SIG-M5 treated with dmso at 0.1 percent for 504 hours (cell line): ENCODE measurements at regions not wholly inside any gene's neighbourhood (a gene's known extent, or its start where the extent isn't known, plus 50 kb on each side); places are given as distances from the start of the nearest gene placed in this dataset.

Experiments
- DNase-seq: peaks from one replicate; lab custom pipeline; 2025; ENCODE audit not compliant: unreplicated experiment; lab: John Stamatoyannopoulos, UW

DNA sequence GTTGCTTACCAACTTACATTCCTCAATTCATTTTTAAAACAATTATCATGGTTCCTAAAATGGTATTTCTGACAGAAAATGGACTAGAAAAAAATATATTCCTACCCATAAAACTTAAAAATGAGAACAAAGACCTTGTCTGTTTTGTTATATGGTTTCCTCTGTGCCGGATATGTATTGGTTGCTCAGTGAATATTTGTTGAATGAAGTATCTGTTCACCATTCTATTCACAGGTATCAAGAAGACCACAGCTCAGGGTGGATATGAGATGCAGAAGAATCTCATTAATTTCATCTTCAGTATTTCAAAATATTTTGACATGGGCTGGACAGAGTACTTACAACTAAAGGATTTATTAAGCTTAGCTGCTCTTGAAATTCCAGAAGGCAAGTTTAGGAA lies 58.1 kb downstream of the TUSC7 start:
- DNase-seq: no peak

DNA sequence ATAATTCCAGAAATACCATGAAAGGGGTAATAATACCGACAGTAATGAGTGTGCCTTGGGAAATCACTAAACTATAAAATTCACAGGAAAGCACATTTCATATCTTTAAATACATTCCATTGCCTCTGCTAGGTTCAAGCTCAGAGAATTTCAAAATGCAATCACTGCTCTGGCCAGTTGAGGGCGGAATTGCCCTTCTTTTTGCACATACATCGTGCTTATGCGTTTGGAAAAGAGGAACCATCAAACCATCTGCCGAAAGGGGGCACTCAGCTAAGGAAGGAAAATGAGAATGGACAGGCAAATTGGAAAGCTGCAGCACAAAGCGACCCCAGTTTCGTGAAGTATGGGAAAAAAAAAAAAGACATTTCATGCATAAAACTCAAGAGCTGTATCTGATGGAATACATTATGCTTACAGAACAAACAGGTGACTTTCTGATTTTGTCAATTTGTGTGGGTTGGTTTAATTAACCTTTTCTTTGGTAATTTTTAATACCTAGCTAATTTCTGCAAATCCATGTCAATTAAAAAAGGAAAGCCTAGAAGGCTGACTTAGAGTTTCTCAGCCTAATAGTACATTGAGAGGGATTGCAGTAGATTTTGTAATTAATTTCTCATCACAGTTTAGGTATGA lies 61.4 kb downstream of the TUSC7 start:
- DNase-seq: peak; percentile 71

DNA sequence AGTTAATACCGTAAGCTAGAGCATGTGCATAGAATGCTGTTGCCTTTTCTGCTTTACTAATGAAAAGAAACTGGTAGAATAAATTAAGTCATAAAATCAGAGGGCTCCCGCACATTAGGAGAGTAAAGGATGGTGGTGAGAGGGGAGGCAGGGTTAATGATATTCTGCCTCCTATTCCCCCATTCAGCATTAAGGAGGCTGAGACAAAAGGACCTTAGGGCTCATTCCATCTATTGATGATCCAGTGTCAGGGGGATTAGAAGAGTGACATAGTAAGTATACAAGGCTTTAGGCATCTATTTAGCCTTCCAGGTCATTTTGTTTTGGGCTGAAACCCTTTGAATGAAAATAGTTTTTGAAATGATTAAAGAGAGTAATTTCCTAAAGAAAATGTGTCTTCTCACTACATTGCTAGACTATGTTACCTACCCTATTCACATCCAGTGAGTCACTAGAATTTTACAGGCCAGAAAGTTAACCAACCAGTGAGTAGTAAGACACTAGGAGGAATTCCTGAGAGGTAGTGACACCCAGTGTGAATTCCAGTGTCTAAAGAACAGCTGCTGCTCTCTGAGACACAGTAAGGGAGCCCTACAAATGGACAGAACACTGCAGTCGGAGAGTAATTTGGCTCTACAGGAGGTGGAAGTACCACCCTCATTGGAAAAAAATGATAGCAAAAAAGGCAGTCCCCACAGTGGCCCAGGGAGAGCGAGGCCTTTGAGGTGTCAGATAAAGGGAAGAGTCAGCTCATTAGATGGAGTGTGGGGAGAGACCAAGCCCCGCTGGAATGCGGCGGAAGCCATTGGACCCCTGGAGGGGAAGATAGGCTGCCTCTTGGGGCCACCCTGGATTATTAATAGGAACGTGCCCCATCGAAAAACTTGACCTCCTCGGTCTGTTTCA lies 67.6 kb downstream of the TUSC7 start:
- DNase-seq: no peak

DNA sequence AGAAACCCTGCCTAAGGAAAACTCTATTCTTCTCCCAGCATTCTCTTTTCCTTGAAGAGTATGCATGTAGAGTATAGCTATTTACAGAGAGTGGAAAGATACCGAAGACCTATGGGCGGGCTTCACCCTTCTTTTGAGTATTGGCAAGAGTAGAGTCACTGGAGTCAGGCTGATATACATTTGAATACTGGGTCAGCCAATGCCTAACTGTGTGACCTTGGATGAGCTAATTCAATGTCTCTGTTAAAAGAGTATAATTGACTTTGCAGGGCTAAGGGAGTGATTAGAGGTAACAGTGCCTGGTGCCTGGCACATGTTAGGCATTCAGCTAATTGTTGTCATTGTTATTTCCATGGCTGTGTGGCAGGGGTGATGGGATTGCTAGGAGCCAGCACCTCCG lies 75.6 kb downstream of the TUSC7 start:
- DNase-seq: no peak

DNA sequence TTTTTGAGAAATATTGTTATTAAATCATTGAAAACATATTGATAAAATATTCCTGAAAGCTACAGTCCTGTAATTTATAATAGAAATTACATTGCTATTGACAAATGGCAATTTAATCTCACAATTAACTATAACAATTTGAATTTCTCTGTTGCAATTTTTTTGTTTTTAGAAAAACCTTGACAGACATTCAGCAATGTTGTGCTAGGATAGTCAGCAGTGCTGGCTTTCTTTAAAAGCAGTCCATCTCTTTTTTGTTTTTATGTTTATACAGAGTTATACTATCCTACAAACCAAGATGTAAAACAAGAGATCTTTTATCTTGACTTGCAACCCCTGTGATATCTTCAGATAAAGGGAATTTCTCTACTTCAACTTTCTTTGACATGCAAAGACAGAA lies 93.1 kb downstream of the TUSC7 start:
- DNase-seq: no peak

DNA sequence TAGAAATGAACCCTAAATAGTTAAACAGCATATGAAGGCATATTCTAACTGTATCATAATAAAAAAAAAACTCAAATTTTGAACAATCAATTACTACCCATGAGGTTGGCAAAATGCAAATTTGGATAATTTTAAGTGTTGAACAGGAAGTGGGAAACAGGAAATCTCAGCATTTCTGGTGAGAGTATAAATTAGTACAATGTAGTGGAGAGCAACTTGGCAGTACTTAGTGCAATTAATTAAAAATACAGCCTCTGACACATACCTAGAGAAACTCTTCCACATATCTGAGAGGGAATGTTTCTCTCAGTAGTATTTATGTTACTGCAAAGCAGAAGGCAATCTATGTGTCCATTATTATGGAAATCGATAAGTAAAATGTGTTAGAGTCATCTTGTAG lies 96.8 kb downstream of the TUSC7 start:
- DNase-seq: no peak

DNA sequence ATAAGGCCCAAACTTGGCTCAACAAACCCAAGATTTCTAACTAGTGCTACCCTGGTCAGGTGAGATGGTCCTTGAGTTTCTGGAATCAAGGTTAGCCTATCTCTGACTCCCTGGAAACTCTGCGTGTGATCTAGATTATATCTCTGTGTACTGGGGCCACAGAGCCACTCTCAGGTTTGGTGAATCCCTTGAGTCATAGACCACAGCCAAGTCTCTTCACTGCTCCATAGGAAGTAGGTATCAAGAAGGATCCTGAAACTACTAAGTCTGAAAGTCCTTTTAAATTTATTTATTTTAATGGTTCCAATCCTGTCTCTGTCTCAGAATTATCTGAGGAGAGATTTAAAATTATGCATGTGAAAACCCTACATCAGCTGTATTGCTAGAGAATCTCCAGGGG lies 99.1 kb downstream of the TUSC7 start:
- peak; percentile 64 for DNase-seq

DNA sequence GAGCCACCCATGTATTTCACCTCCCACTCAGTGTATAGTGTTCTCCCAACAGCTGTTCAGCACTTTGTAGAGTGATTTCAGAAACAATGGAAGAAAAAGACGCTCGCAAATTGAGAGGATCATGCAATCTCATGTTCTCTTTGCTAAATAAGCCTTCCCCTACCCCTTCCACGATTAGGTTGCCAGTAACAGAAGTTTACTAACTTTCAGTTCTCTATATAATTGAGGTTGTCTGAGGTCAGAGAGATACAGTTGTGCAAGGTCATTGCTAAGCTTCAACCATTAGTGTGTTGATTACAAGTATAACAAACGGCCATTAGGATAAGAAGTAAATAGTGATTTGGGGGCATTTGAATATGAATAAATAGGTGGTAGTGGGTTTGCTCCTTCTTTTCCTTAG lies 99.6 kb downstream of the TUSC7 start:
- DNase-seq: peak; percentile 93

DNA sequence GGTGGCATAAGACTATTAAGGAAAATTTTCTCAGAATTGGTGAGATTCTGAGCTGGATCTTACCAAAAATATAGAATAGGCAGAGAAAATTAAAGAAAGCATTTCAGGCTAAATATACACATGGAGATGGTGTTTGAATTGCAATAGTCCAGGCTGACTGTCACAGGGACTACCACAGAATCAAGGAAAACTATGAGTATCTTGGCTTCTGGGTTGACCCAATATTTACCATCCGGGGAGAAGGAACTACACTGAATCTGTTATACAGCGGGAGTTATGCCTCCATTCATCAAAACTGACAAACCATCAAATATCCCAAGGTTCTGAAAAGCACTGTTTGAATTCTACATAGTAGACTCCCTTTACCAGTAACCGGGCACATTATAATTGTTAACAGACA lies 102.2 kb downstream of the TUSC7 start:
- no peak for DNase-seq

DNA sequence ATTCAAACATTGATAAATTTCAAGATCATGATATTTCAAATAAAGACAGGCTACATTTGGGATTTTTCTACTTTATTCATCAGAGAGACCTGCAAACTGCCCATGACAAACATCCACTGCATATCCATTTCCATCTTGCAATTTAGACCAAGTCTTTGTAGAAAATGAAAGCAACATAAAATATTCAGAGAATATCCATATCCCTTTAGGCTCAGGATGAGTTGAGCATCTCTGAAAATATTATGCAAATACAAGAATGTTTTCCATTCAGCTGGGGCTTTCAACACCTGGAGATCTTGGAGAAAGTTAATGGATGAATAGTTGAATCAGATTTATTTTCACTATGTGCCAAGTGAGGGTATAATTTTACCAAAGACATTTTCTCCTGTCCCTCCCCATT lies 103.4 kb downstream of the TUSC7 start:
- DNase-seq: no peak

DNA sequence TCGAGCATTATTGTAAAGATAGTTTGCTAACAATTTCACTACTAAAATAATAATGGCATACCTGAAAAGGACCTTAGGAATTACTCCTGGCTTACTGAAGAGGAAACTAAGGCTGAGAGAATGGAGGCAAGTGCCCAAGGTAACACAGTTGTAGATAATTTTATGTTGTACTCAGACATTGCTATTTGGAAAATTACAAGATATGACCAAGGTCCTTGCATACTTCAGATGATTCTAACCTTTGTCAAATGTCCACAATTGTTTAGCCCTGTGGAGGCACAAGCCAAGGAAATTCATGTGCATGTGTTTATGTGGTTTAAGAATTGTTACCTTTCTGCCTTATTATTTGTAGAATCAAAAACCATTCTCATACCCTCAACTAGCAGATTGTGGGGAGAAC lies 105.7 kb downstream of the TUSC7 start:
- no peak for DNase-seq

DNA sequence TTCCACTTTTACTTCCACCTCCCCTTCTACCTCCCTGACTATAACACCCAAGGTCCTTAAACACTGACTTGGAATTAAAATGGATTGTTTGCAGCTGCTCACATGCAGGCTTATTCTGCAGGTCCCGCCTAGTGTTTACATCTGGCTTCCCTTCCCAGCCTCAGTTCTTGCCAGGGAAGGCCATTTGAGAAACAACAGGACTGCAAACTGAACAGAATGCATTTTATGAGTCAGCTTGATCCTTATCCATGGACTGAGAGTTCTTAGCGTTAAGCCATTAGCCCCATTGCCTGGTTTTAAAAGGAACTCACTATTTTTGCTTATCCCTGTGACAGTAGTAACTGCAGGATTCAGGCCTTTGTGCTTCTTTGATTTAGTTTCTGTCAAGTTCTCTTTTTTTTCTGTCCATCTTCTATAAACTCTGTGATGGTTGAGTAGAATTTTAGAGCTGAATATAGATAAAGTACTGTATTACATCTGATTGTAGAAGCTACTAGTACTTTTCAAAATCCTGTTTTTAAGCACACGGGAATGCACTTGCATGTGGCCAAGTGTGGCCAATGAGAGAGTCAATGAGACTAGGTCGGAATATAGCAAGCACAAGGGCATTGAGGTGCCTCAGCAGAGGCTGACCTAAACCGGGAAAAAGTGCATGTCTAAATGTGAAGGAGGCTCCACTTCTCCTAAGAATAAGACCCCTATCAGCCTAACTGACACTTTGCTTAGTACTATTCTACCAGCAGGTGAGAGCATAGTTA lies 106.4 kb downstream of the TUSC7 start:
- DNase-seq: no peak

DNA sequence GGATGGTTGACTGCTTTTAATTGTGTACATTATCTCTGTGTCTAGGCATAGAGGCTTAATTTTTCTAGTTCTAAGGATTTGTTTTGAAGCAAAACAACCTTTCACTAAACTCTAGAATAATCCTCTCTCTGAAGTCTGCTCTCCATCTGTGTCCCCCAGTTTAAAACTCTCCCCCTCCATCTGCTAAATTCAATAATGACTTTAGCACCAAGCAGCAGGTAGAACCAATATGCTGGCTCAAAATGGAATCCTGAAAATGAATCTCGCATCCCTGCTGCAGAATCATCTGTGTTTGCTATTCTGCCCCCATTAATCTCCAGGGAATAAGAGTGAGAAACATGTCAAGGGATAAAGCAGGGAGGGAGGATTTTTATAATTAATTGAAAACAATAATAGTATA lies 111.8 kb downstream of the TUSC7 start:
- no peak for DNase-seq

DNA sequence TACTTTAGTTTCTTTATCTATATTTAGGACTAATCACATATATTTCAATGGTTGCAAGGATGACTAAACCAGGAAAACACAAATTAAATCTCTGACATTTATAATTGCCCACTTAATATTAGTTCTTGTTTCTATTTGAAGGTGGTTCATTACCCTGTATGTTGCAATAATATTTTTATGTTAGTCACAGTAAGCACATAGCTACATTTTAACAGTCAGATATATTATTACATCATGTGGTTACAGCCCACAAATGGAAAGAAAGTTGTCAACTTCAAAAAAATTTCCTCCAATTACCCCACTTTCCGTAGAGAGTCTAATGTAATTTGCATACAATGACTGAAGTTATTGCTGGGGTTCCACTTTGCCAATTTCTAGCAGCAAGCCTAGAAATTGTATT lies 114.6 kb downstream of the TUSC7 start:
- DNase-seq: no peak

DNA sequence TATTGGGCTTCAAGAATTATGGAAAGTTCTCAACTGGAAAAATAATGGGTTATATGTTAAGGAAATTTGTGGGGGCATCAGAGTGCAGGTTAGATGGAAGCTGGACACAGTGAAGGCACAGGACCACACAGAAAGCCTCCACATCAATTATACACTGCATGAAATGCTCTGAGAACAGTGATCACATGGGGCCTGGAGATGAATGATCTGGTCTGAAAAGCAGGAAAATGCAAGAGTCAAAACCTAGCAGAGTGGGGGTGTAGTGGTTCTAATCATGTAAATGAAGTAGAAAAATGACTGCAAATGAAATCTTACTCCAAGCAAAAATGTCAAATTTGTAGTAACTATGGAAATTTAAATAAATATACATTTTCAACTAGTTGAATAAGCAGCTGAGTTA lies 123.6 kb downstream of the TUSC7 start:
- DNase-seq: no peak

DNA sequence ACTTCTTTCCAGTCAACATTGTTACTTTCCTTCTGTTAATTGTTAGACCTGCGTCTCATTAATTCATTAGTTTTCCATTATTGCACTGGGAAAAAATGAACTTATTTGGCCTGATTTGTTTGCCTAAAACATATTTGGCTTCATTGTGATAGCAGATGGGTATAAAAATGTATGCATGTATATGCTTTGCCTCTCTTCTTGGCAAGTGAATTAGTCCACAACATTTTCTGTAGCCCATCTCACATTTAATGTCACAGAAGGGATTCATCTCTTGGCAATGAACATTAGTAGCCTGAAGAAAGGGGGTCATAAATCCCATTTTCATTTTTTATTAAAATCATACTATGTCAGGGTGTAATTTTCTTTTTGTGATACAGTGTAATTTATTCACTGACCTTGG lies 125.2 kb downstream of the TUSC7 start:
- DNase-seq: no peak

DNA sequence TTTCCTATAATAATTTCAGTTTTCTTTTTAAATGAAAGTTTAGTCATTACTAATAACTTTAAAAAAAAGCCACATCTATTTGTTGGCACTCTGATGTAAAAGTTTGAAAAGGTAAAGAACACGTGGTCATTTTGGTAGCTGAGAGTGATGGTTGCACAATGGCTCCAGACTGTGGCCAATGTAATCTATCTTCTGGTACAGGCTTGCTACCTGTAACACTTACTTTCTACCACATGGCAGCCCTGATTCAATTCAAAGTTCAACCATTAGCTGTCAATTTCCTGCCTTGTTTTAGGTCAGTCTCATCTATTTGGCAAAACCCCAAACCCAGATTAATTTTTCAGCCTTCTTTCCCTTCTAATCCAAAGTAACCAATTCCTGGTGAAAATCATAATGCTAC lies 126.1 kb downstream of the TUSC7 start:
- DNase-seq: no peak

DNA sequence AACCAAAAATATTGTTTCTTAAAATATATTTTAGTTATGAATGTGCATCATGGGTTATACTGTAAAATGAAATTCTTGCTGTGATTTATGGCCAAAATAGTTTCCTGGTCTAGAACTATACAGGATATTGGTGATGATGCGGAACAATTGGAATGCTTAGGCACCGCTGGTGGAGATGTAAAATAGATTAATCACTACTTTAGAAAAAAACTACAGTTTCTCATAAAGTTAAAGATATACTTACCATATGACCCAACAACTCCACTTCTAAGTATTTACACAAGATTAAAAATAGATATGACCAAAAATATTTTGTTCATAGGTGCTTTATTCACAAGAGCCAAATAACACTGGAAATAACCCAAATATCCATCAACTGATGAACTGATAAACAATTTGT lies 126.7 kb downstream of the TUSC7 start:
- no peak for DNase-seq

DNA sequence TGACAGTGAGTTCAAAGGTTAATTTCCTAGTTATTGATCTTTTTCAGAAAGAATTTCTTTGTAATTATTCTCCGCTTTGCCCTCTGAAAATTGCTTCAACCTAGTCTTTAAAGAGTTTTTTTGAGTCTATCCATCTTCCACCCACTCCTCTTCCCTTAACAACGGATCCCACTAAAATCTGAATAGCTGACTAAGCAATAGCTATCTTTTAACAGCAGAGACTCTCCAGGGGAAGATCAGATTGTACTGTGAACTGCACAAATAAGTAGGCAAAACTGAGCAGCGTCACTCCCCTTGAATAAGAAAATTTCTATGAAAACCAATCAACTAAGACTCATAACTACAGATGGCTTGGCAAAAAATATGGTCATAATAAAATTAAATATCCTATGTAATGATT lies 127.9 kb downstream of the TUSC7 start:
- no peak for DNase-seq

DNA sequence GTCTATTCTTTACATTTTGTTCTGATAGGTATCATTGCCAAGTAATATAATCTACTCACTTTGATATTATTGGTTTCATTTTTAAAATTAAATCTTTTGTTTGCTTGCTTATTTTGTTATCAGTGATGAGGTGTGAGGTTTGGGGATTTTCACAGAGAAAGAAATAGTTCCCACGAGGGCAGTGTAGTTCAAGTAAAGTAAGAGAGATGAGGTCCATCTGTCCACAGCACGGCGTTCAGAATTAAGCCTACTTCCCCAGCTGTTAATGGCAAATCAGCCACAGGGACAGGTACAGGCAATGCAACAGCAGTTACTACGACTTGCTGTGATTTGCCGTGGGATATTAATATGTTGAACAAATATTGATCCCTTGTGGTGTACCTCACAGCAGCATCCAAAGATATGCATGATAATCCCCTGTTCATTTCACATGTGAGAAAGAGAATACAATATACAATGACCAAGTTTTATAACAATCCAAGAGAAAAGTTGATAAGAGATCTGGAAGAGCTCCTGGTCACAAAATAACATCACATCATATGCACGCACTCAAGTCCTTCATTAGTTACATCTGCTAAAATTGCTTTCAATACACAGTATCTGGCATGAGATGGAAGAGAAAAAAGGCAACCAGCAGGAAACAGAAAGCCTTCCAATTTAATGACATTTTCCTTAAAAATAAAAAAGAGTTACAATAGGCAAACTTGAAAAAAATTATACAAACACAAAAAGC lies 131.6 kb downstream of the TUSC7 start:
- DNase-seq: no peak

DNA sequence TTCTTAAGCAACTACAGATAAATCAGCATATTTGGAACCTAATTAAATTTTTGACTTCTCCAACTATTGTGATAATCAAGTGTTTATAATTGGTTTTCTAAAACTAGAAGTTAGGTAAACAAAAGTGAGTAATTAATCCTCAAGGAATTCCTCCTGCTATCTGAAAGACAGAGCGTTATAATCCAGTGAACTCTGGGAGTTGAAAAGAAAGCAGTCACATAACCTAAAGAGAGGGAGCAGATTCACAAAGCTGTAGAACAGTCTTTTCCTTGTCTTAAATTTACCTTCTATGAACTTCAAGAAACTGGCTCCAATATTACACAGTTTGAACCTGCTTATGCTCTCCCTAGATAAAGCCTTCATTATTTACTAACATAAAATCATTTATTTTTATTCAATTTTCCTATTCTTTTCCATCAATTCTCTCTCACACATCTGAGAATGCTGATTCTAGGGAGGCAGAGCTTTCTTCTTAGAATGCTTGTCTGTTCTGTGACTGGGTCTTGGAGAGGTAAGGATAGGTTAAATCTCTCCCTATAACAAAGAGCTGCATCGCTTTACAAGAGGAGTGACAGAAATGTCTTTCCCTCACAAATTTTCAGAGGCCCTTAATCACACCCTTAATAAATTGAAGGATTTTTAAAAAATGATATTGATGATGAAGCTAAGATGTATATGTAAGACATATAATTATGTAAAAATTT lies 132.8 kb downstream of the TUSC7 start:
- DNase-seq: no peak
